ENCODE measurements at regions not wholly inside any gene's neighbourhood (a gene's known extent, or its start where the extent isn't known, plus 50 kb on each side); places are given as distances from the start of the nearest gene placed in this dataset.

- no peak for TF ChIP-seq POLR2AphosphoS5 (IDR thresholded peaks at IDR 0.05)
- TF ChIP-seq CTCF (IDR thresholded peaks at IDR 0.05) = no peak
- TF ChIP-seq POLR2A (IDR thresholded peaks at IDR 0.05) = no peak
- no peak for TF ChIP-seq EP300 (IDR thresholded peaks at IDR 0.05; ENCODE audit: low read depth)
Observed at GRCh38 chr5:8633696-8634095, 764.7 kb downstream of the MTRR start.

Measured in transverse colon (tissue), 4 donors.